ENCODE measurements at regions not wholly inside any gene's neighbourhood (a gene's known extent, or its start where the extent isn't known, plus 50 kb on each side); places are given as distances from the start of the nearest gene placed in this dataset.

DNA sequence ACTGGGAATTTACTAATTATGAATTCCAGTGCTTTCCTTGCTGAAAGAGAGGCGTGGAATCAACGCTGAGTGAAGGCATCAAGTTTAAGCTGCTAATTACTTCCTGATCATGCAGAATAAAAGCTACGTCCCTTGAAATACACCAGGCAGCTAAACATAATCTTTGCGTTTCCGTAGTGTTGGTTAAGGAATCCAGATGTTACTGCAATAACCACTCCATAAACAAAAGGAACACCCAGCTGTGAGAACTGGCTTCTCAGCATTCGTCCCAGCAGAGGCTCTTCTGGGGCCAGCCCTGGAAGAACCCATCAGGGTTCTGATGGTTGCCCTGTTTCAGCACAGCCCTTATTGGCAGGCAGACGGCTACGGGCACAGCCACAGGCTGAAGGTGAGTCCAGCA, 111.4 kb downstream of the CDH26 start:
- no peak overlapping the region for H3K4ac ChIP-seq (replicated peaks; ENCODE audit: insufficient read length, low read depth, low read length)
- DNase-seq (ENCODE audit: low read depth in 1 of 2, low spot score in 2 of 2) (no peak), FAIRE-seq (no peak)
- 85% methylated on average over 8 of the region's 8 CpGs; no CpG with 5 or more reads in 1 of the 2 experiments for WGBS, 2 experiments (ENCODE audit: extremely low coverage in 1 of 2, insufficient coverage in 1 of 2, insufficient read length in 1 of 2, insufficient replicate concordance in 2 of 2, low coverage in 1 of 2, low lambda C conversion rate in 2 of 2, missing lambda C conversion rate in 1 of 2)
- H3K4me1 ChIP-seq (replicated peaks in 1 of 4; ENCODE audit: control insufficient read depth in 3 of 4, insufficient read depth in 4 of 4, low read length in 3 of 4): no peaks in the 10 kb centered on the region
- CTCF ChIA-PET (ENCODE audit: partially characterized antibody): interaction anchor here (1.4 to 2.2 kb wide), 2 partner anchors 12 to 142 kb away, joined by 3 to 12 read pairs; no protein-coding TSS in a partner anchor
- H2AK5ac ChIP-seq (ENCODE audit: low read depth, low read length): no peak overlapping the region
- H4K20me1 ChIP-seq (replicated peaks in 1 of 2; ENCODE audit: control insufficient read depth in 1 of 2, insufficient read depth in 2 of 2, low read length in 2 of 2): no peaks in the 10 kb centered on the region
- POLR2A ChIA-PET (ENCODE audit: partially characterized antibody): no interaction called here
- H2BK5ac ChIP-seq (ENCODE audit: low read depth, low read length): no peak overlapping the region
- H3K23me2 ChIP-seq (ENCODE audit: low read depth, low read length): no peaks in the 10 kb centered on the region
- no peak overlapping the region for H2BK20ac ChIP-seq (ENCODE audit: low read length)
- no peak overlapping the region for H2BK120ac ChIP-seq (replicated peaks; ENCODE audit: low read depth, low read length)
- H3K14ac ChIP-seq (ENCODE audit: insufficient read length): no peak overlapping the region
- H3K56ac ChIP-seq (replicated peaks; ENCODE audit: insufficient read length, low read depth, low read length): no peak overlapping the region
- no peak overlapping the region for H2BK12ac ChIP-seq (ENCODE audit: low read depth, low read length)
- H2BK15ac ChIP-seq (ENCODE audit: low read length): no peak overlapping the region
- H3K79me1 ChIP-seq (ENCODE audit: low read depth, low read length): no peaks in the 10 kb centered on the region
- peaks cover 0 to 4% (median 0%) of the 10 kb centered on the region in 4 experiments; a peak in 2 of 7 replicates for H3K27me3 ChIP-seq (replicated peaks in 1 of 4; ENCODE audit: control insufficient read depth in 3 of 4, extremely low read depth in 1 of 4, insufficient read depth in 3 of 4, low read length in 3 of 4)
- TF ChIP-seq PHF8 (conservative IDR thresholded peaks at IDR 0.05; ENCODE audit: low read depth, low read length): no peak
- no peak for TF ChIP-seq RBBP5 (IDR thresholded peaks at IDR 0.05; ENCODE audit: borderline replicate concordance, low read depth, low read length)
- no peak for TF ChIP-seq GTF2F1 (IDR thresholded peaks at IDR 0.05; ENCODE audit: borderline replicate concordance, low read depth, low read length)
- no peak for TF ChIP-seq KDM4A (IDR thresholded peaks at IDR 0.05; ENCODE audit: low read depth, low read length, severe bottlenecking)
- TF ChIP-seq SIN3A (conservative IDR thresholded peaks at IDR 0.05 in 1 of 2, IDR thresholded peaks at IDR 0.05 in 1 of 2; ENCODE audit: low read depth in 1 of 2, low read length in 2 of 2): no peak
- TF ChIP-seq POLR2A (IDR thresholded peaks at IDR 0.05; ENCODE audit: control extremely low read depth in 1 of 2, low read depth in 2 of 2, low read length in 2 of 2): no peak
- no peak for TF ChIP-seq HDAC6 (IDR thresholded peaks at IDR 0.05; ENCODE audit: low read depth, low read length)
- TF ChIP-seq TBP (IDR thresholded peaks at IDR 0.05; ENCODE audit: low read depth, low read length): no peak
- no peak for TF ChIP-seq RXRA (IDR thresholded peaks at IDR 0.05; ENCODE audit: insufficient read depth, low read depth, low read length)
- no peak for TF ChIP-seq HDAC2 (IDR thresholded peaks at IDR 0.05; ENCODE audit: borderline replicate concordance in 1 of 2, low read depth in 2 of 2, low read length in 2 of 2)
- H3K27ac ChIP-seq (ENCODE audit: low read depth, low read length): no peak overlapping the region
- H4K8ac ChIP-seq (ENCODE audit: extremely low read depth, insufficient read depth, low read length): no peak overlapping the region
- no peak overlapping the region for H3K18ac ChIP-seq (ENCODE audit: extremely low read depth, low read length)
- no peaks in the 10 kb centered on the region for H3K36me3 ChIP-seq (ENCODE audit: control insufficient read depth in 2 of 4, insufficient read depth in 4 of 4, low read length in 3 of 4)
- H3K79me2 ChIP-seq (ENCODE audit: control insufficient read depth in 1 of 2, insufficient read depth in 2 of 2, low read length in 2 of 2): no peaks in the 10 kb centered on the region
- no peak overlapping the region for H3K9ac ChIP-seq (replicated peaks in 1 of 4; ENCODE audit: extremely low read depth in 1 of 4, low read depth in 3 of 4, low read length in 3 of 4)
- H4K5ac ChIP-seq (ENCODE audit: insufficient read length, low read depth, low read length): no peak overlapping the region
- no peak overlapping the region for H2AFZ ChIP-seq (ENCODE audit: low read length)
- H3K4me2 ChIP-seq (ENCODE audit: insufficient read depth in 1 of 2, low read depth in 2 of 2, low read length in 2 of 2): no peak overlapping the region
- no peak overlapping the region for H3K4me3 ChIP-seq (ENCODE audit: extremely low read depth in 1 of 4, insufficient read depth in 2 of 4, low read depth in 3 of 4, low read length in 4 of 4)
- no peak overlapping the region for H3K23ac ChIP-seq (ENCODE audit: insufficient read length)
- H3K9me3 ChIP-seq (ENCODE audit: insufficient read depth in 2 of 2, low read depth in 1 of 2, low read length in 1 of 2): peaks cover 2 to 4% of the 10 kb centered on the region in 2 experiments; a peak in 2 of 4 replicates
- no peak overlapping the region for H4K91ac ChIP-seq (replicated peaks; ENCODE audit: insufficient read length, low read length)

Measured in H1 (cell line).